ENCODE measurements at regions not wholly inside any gene's neighbourhood (a gene's known extent, or its start where the extent isn't known, plus 50 kb on each side); places are given as distances from the start of the nearest gene placed in this dataset.

GRCh38 chr5:2617461-2617860 lies 134.0 kb downstream of the IRX2 start (continued):
- TF ChIP-seq EZH2 (IDR thresholded peaks at IDR 0.05; ENCODE audit: low read depth, unreplicated experiment) = no peak
- TF ChIP-seq CREB1 (CRISPR knock-in tag; IDR thresholded peaks at IDR 0.05; ENCODE audit: low read depth) = no peak
- TF ChIP-seq POLR2AphosphoS5 (IDR thresholded peaks at IDR 0.05; ENCODE audit: low read depth) = no peak

GRCh38 chr5:2615917-2616316 lies 135.6 kb downstream of the IRX2 start:
- H3K36me3 Mint-ChIP-seq (ENCODE audit: low read depth) = no peaks in the 10 kb centered on the region
- H3K4me1 Mint-ChIP-seq = no peaks in the 10 kb centered on the region
- no peak overlapping the region for H3K27ac Mint-ChIP-seq

GRCh38 chr5:2614571-2614970 lies 136.9 kb downstream of the IRX2 start:
- H3K4me2 ChIP-seq = no peak overlapping the region
- H2AFZ ChIP-seq = no peak overlapping the region
- H4K20me1 ChIP-seq (replicated peaks; ENCODE audit: insufficient read depth) = no peaks in the 10 kb centered on the region
- H3K9me2 ChIP-seq (ENCODE audit: insufficient read depth) = 0 out of 2 replicates have a peak, but pooled peaks cover 4% of the 10 kb centered on the region
- H3K9me3 Mint-ChIP-seq = peaks cover 11% of the 10 kb centered on the region; the same call in 1 of the 3 replicates
- H3K4me3 ChIP-seq = no peak overlapping the region
- no peaks in the 10 kb centered on the region; the same call in 1 of the 2 replicates for H3K36me3 ChIP-seq (ENCODE audit: insufficient read depth)
- TF ChIP-seq EZH2phosphoT487 (IDR thresholded peaks at IDR 0.05; ENCODE audit: unreplicated experiment) (no peak), CTCF (conservative IDR thresholded peaks at IDR 0.05; ENCODE audit: low read depth in 2 of 2) (no peak), EZH2 (IDR thresholded peaks at IDR 0.05; ENCODE audit: low read depth, unreplicated experiment) (no peak), ETS1 (IDR thresholded peaks at IDR 0.05) (no peak)
- H3K27me3 ChIP-seq (ENCODE audit: insufficient read depth) = no peaks in the 10 kb centered on the region
- H3K4me1 Mint-ChIP-seq = no peaks in the 10 kb centered on the region
- no peak overlapping the region for H3K27ac ChIP-seq (ENCODE audit: low read depth)
- H3K27ac Mint-ChIP-seq = no peak overlapping the region
- H3K36me3 Mint-ChIP-seq (ENCODE audit: low read depth) = no peaks in the 10 kb centered on the region
- H3K79me2 ChIP-seq (replicated peaks; ENCODE audit: insufficient read depth) = no peaks in the 10 kb centered on the region
- H3K4me3 Mint-ChIP-seq = no peak overlapping the region
- no peak for DNase-seq (ENCODE audit: low spot score)
- no peaks in the 10 kb centered on the region for H3F3A ChIP-seq (replicated peaks; ENCODE audit: low read depth)
- ATAC-seq = no peak
- H3K4me1 ChIP-seq (ENCODE audit: insufficient read depth) = no peaks in the 10 kb centered on the region
- peaks cover 4% of the 10 kb centered on the region for H3K27me3 Mint-ChIP-seq (ENCODE audit: insufficient read depth, low read depth, poor library complexity)

More at GRCh38 chr5:2615917-2616316, 135.6 kb downstream of the IRX2 start:
- Mint-ChIP-seq H3K27me3 (ENCODE audit: insufficient read depth, low read depth, poor library complexity) (peaks cover 4% of the 10 kb centered on the region), H3K9me3 (peaks cover 11% of the 10 kb centered on the region; the same call in 1 of the 3 replicates), H3K4me3 (no peak overlapping the region)
- no peak overlapping the region for H2AFZ ChIP-seq
- 0 out of 2 replicates have a peak, but pooled peaks cover 4% of the 10 kb centered on the region for H3K9me2 ChIP-seq (ENCODE audit: insufficient read depth)
- no peak overlapping the region for H3K27ac ChIP-seq (ENCODE audit: low read depth)
- H3K36me3 ChIP-seq (ENCODE audit: insufficient read depth) = no peaks in the 10 kb centered on the region; the same call in 1 of the 2 replicates
- no peaks in the 10 kb centered on the region for H4K20me1 ChIP-seq (replicated peaks; ENCODE audit: insufficient read depth)
- no peaks in the 10 kb centered on the region for H3F3A ChIP-seq (replicated peaks; ENCODE audit: low read depth)
- no peak for DNase-seq (ENCODE audit: low spot score)
- no peak for TF ChIP-seq POLR2AphosphoS5 (IDR thresholded peaks at IDR 0.05; ENCODE audit: low read depth)
- TF ChIP-seq ZNF331 (CRISPR knock-in tag; IDR thresholded peaks at IDR 0.05; ENCODE audit: low read depth) = peak; percentile 62
- TF ChIP-seq EZH2phosphoT487 (IDR thresholded peaks at IDR 0.05; ENCODE audit: unreplicated experiment) = no peak
- no peaks in the 10 kb centered on the region for H3K79me2 ChIP-seq (replicated peaks; ENCODE audit: insufficient read depth)
- H3K4me2 ChIP-seq = no peak overlapping the region
- ATAC-seq = no peak
- H3K4me1 ChIP-seq (ENCODE audit: insufficient read depth) = no peaks in the 10 kb centered on the region
- no peak overlapping the region for H3K4me3 ChIP-seq
- no peaks in the 10 kb centered on the region for H3K27me3 ChIP-seq (ENCODE audit: insufficient read depth)

Measured in GM23338 (cell line).